ENCODE measurements at regions not wholly inside any gene's neighbourhood (a gene's known extent, or its start where the extent isn't known, plus 50 kb on each side); places are given as distances from the start of the nearest gene placed in this dataset.
"Not testable (repeated sequence)": the region's sequence is repeated elsewhere in the genome, so short reads cannot be mapped to it uniquely, and the experiment has no call there.

DNA sequence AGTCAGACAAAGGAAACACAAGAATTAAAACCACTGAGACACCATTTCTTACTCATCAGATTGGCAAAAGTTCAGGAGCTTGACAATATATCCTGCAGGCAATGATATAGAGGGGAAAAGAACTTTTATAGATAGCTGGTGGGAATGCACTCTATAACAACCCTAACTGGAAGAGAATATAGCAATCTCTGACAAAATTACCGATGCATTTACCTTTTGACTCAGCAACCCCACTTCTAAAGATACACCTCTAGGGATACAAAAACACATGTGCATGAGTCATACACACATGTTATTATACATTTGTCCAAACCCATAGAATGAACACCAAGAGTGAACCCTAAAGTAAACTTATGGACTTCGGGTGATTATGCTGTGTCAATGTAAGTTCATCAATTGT lies 79.4 kb upstream of the SRD5A2 start:
- no peak for DNase-seq

DNA sequence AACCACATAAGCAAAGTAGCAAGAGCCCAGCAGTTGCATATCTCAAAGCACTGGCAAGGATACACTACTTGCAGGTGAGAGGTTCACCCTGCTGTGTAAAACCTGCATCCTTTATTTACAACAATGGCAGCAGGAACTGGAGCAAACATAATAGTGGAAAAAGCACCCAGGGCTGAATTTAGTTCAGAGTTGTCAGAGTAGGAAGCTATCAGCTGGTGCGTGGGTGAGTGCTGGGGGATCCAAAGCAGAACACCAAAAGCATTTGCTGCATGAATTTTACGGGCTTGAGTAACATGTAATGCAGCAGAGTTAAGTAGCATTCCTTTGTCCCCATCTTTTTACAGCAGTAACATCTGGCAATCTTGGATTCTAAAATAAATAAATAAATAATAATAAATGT lies 73.5 kb upstream of the SRD5A2 start:
- DNase-seq = no peak

DNA sequence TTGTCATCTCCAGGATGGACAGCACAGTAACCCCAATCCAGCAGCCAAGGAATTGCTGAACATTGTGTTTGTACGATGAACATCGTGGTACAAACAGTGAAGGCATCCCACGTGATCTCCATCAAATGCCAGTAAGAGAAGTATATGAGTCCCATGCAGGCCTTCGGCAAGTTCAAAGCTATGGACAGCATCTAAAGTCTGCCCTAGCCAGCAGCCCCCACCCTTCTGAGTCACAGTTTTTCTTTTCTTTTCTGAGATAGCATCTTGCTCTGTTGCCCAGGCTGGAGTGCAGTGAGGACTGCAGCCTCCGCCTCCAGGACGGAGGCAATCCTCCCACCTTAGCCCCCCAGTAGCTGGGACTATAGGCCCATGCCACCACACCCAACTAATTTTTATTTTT lies 71.0 kb upstream of the SRD5A2 start:
- DNase-seq = no peak

DNA sequence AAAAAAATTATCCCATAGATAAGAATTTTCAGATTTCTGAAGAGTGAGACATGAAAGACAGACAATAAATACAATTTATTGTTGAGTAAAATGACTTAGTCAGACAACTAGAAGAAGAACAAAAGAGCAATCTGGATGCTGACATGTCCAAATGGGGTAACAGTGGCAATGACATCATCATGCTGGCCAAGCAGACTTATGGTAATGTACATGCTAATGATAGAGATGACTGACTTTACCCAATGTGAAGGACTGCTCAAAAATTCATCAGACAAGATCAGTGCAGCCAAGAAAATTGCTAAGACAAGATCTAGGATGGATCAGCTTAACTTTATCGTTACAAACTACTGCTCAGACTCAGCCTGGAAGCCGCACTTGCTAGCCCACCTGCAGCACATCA lies 70.5 kb upstream of the SRD5A2 start:
- DNase-seq = no peak

DNA sequence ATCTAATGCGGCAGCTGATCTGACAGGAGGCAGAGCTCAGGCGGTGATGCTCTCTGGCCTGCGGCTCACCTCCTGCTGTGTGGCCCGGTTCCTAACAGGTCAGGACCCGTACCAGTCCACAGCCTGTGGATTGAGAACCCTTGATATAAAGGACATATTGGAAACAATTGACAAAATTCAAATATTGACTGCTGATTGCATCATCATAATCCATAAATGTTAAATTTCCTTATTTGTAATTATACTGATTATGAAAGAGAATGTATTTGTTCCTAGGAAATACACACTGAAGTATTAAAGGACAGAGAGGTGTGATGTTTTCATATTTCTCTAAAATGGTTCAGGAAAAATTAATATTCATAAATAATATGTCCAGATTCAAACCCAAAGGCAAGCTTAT lies 63.8 kb upstream of the SRD5A2 start:
- DNase-seq = no peak

DNA sequence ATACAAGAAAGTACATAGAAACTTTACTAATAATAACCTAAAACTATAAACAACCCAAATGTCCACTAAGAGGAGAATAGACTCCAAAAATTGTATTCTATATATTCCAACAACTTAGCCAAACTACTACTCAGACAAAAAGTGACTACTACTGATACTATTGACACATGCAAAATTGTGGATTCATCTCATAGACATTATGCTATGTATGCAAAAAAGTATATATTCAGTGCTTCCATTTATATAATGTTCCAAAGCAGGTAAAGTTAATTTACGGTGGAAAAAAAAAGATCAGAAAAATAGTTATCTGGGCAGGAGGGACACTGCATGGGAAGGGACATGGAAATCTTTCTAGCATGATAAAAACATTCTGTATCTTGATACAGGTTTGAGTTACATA lies 62.0 kb upstream of the SRD5A2 start:
- no peak for DNase-seq

DNA sequence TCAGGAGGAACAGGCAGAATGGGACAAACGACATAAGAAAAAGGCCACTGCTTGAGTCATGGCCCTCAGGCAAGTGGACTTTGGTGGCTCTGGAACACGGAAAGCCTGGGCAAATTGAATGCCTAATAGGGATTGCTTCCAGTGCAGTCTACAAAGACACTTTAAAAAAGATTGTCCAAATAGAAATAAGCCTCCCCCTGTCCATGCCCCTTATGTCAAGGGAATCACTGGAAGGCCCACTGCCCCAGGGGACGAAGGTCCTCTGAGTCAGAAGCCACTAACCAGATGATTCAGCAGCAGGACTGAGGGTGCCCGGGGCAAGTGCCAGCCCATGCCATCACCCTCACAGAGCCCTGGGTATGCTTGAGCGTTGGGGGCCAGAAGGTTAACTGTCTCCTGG lies 51.5 kb upstream of the SRD5A2 start:
- DNase-seq = not testable (repeated sequence)

Measured in bone marrow (tissue), 2 donors.